SH-SY5Y (cell line): ENCODE measurements at regions not wholly inside any gene's neighbourhood (a gene's known extent, or its start where the extent isn't known, plus 50 kb on each side); places are given as distances from the start of the nearest gene placed in this dataset.

Experiments
- GATA2 ChIP-seq: IDR thresholded peaks from 2 replicates; pipeline ENCODE4 v1.6.1; 2011; ENCODE audit warnings: mild to moderate bottlenecking, low read depth, low read length
- GATA3 ChIP-seq: IDR thresholded peaks from 2 replicates; pipeline ENCODE4 v1.6.1; 2011; ENCODE audit warnings: low read depth, mild to moderate bottlenecking, low read length, moderate library complexity

- TF ChIP-seq GATA3 (no peak), GATA2 (no peak)
Measured at GRCh38 chr2:21500401-21500945, 376.7 kb downstream of the TDRD15 start.
